K562 (cell line): ENCODE measurements at regions not wholly inside any gene's neighbourhood (a gene's known extent, or its start where the extent isn't known, plus 50 kb on each side); places are given as distances from the start of the nearest gene placed in this dataset.

Source experiments
- HDAC2 ChIP-seq: fragments of 450-650 bp; IDR thresholded peaks from 2 replicates; pipeline ENCODE4 v1.6.1; 2016; ENCODE audit warnings: mild to moderate bottlenecking
- NKRF ChIP-seq: fragments of 450-650 bp; IDR thresholded peaks from 2 replicates; pipeline ENCODE4 v1.6.1; 2016; ENCODE audit warnings: borderline replicate concordance
- RERE ChIP-seq: sonication (generic); formaldehyde crosslinking; IDR thresholded peaks from 2 replicates; pipeline ENCODE4 v1.8.0; 2023; ENCODE audit warnings: missing genetic modification reagents, mild to moderate bottlenecking, borderline replicate concordance
- SNAPC5 ChIP-seq: fragments of 250-450 bp; sonication (Bioruptor Pico); IDR thresholded peaks from 2 replicates; pipeline ENCODE4 v1.8.0; 2021; ENCODE audit warnings: moderate library complexity, mild to moderate bottlenecking, inconsistent platforms
- THRAP3 ChIP-seq: fragments of 450-650 bp; IDR thresholded peaks from 2 replicates; pipeline ENCODE4 v1.6.1; 2016; ENCODE audit warnings: mild to moderate bottlenecking, inconsistent platforms, borderline replicate concordance
- ZNF282 ChIP-seq: sonication (generic); formaldehyde crosslinking; IDR thresholded peaks from 2 replicates; pipeline ENCODE4 v1.8.1; 2023; ENCODE audit warnings: missing genetic modification reagents
- ZNF354B ChIP-seq: fragments of 250-450 bp; sonication (Bioruptor Pico); IDR thresholded peaks from 2 replicates; pipeline ENCODE4 v1.4.0; 2020
- ZNF592 ChIP-seq: fragments of 450-650 bp; IDR thresholded peaks from 2 replicates; pipeline ENCODE4 v1.6.1; 2017; ENCODE audit warnings: antibody characterized with exemption, mild to moderate bottlenecking

- TF ChIP-seq RERE (CRISPR knock-in tag): no peak
- no peak for TF ChIP-seq HDAC2
- no peak for TF ChIP-seq THRAP3
- TF ChIP-seq SNAPC5 (CRISPR knock-in tag): no peak
- no peak for TF ChIP-seq NKRF
- no peak for TF ChIP-seq ZNF592
- no peak for TF ChIP-seq ZNF354B
- TF ChIP-seq ZNF282: no peak
These were observed 138.1 kb downstream of the WDR11 start (continued) for GRCh38 chr10:120989279-120989678.
